SK-N-SH treated with all-trans-retinoic acid at 6 μM for 48 hours (cell line): ENCODE measurements at regions not wholly inside any gene's neighbourhood (a gene's known extent, or its start where the extent isn't known, plus 50 kb on each side); places are given as distances from the start of the nearest gene placed in this dataset.

Source experiments
- ATAC-seq: fragments of 200-7000 bp; cut with Tn5 transposase; 3 replicates; pipeline ENCODE4 v1.9.1; 2020; ENCODE audit warnings: mild to moderate bottlenecking, moderate library complexity
- ARNTL ChIP-seq: fragments of 450-650 bp; formaldehyde crosslinking; IDR thresholded peaks from 2 replicates; pipeline ENCODE4 v1.5.0; 2020; ENCODE audit warnings: low read depth, mild to moderate bottlenecking, moderate library complexity, borderline replicate concordance
- BACH2 ChIP-seq: fragments of 250-450 bp; sonication (Bioruptor Pico); IDR thresholded peaks from 2 replicates; pipeline ENCODE4 v1.9.0; 2021; ENCODE audit warnings: mild to moderate bottlenecking, borderline replicate concordance
- CSDC2 ChIP-seq: fragments of 250-450 bp; sonication (Bioruptor Pico); IDR thresholded peaks from 2 replicates; pipeline ENCODE4 v1.5.0; 2020; ENCODE audit warnings: mild to moderate bottlenecking, moderate library complexity
- ESRRG ChIP-seq: fragments of 250-450 bp; sonication (Bioruptor Pico); IDR thresholded peaks from 2 replicates; pipeline ENCODE4 v1.6.1; 2021; ENCODE audit warnings: mild to moderate bottlenecking
- GLIS3 ChIP-seq: fragments of 250-450 bp; sonication (Bioruptor Pico); IDR thresholded peaks from 2 replicates; pipeline ENCODE4 v1.5.0; 2020; ENCODE audit warnings: mild to moderate bottlenecking, moderate library complexity
- ISL1 ChIP-seq: fragments of 250-450 bp; sonication (Bioruptor Pico); IDR thresholded peaks from 2 replicates; pipeline ENCODE4 v2.1.2; 2022; ENCODE audit warnings: mild to moderate bottlenecking, moderate library complexity
- OSR1 ChIP-seq: fragments of 250-450 bp; sonication (Bioruptor Pico); IDR thresholded peaks from 2 replicates; pipeline ENCODE4 v1.8.0; 2022; ENCODE audit warnings: moderate library complexity, mild to moderate bottlenecking, inconsistent platforms
- PPARA ChIP-seq: fragments of 250-450 bp; sonication (Bioruptor Pico); IDR thresholded peaks from 2 replicates; pipeline ENCODE4 v1.5.0; 2020; ENCODE audit warnings: mild to moderate bottlenecking, borderline replicate concordance
- SNAI2 ChIP-seq: fragments of 250-450 bp; sonication (Bioruptor Pico); IDR thresholded peaks from 2 replicates; pipeline ENCODE4 v1.5.0; 2020; ENCODE audit warnings: mild to moderate bottlenecking, moderate library complexity
- TCF4 ChIP-seq: fragments of 250-450 bp; sonication (Bioruptor Pico); IDR thresholded peaks from 2 replicates; pipeline ENCODE4 v1.8.0; 2021; ENCODE audit warnings: mild to moderate bottlenecking, moderate library complexity, borderline replicate concordance
- TOX ChIP-seq: fragments of 250-450 bp; sonication (Bioruptor Pico); IDR thresholded peaks from 2 replicates; pipeline ENCODE4 v1.8.0; 2021; ENCODE audit warnings: mild to moderate bottlenecking, moderate library complexity, borderline replicate concordance
- ZC3H10 ChIP-seq: fragments of 250-450 bp; sonication (Bioruptor Pico); IDR thresholded peaks from 2 replicates; pipeline ENCODE4 v1.5.1; 2021; ENCODE audit warnings: mild to moderate bottlenecking, moderate library complexity
- ZFP30 ChIP-seq: fragments of 450-650 bp; formaldehyde crosslinking; IDR thresholded peaks from 2 replicates; pipeline ENCODE4 v1.5.0; 2022; ENCODE audit warnings: mild to moderate bottlenecking, moderate library complexity
- ZNF565 ChIP-seq: fragments of 450-650 bp; formaldehyde crosslinking; conservative IDR thresholded peaks from 2 replicates; pipeline ENCODE4 v1.5.0; 2020; ENCODE audit warnings: low read depth, mild to moderate bottlenecking, moderate library complexity
- ZNF70 ChIP-seq: fragments of 450-650 bp; formaldehyde crosslinking; IDR thresholded peaks from 2 replicates; pipeline ENCODE4 v1.5.0; 2020; ENCODE audit warnings: mild to moderate bottlenecking, moderate library complexity
- ZNF8 ChIP-seq: fragments of 450-650 bp; formaldehyde crosslinking; IDR thresholded peaks from 2 replicates; pipeline ENCODE4 v1.5.0; 2020; ENCODE audit warnings: mild to moderate bottlenecking, moderate library complexity
- TF ChIP-seq, protein P1 (sequence below): fragments of 250-450 bp; sonication (Bioruptor Pico); IDR thresholded peaks from 2 replicates; pipeline ENCODE4 v1.5.0; 2020; ENCODE audit warnings: mild to moderate bottlenecking, moderate library complexity
- TF ChIP-seq, protein P2 (sequence below): fragments of 250-450 bp; sonication (Bioruptor Pico); IDR thresholded peaks from 2 replicates; pipeline ENCODE4 v1.8.0; 2021; ENCODE audit warnings: low read depth, mild to moderate bottlenecking, moderate library complexity, borderline replicate concordance
- TF ChIP-seq, protein P3 (sequence below): fragments of 250-450 bp; sonication (Bioruptor Pico); IDR thresholded peaks from 2 replicates; pipeline ENCODE4 v1.8.0; 2020; ENCODE audit warnings: mild to moderate bottlenecking, moderate library complexity, borderline replicate concordance

DNA sequence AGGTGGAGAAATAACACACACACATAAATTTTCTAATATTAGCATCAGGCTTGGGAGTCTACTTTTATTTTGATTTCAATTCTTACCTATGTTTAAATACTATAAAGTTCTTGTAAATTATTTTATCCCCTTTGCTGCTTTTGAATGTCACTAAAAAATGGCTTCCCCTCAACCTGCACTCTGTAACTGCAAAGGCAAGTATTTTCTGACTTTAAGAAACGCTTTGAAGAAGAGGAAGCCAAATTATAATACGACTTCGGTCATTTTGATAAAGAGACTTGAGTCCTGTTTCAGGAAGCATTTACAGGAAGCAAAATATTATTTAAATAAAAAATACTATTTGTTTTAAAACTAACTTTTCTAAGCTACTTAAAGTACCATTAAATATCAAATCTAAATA lies 627.7 kb upstream of the AGTR1 start:
- TF ChIP-seq ZNF8 (CRISPR knock-in tag) (no peak), ZC3H10 (CRISPR knock-in tag) (no peak), BACH2 (CRISPR knock-in tag) (no peak), ARNTL (no peak), ISL1 (CRISPR knock-in tag) (no peak), ESRRG (CRISPR knock-in tag) (no peak), ZFP30 (no peak), ZNF70 (no peak), PPARA (no peak), CSDC2 (CRISPR knock-in tag) (no peak), GLIS3 (CRISPR knock-in tag) (no peak), TOX (CRISPR knock-in tag) (no peak)
- TF ChIP-seq, protein P1, sequence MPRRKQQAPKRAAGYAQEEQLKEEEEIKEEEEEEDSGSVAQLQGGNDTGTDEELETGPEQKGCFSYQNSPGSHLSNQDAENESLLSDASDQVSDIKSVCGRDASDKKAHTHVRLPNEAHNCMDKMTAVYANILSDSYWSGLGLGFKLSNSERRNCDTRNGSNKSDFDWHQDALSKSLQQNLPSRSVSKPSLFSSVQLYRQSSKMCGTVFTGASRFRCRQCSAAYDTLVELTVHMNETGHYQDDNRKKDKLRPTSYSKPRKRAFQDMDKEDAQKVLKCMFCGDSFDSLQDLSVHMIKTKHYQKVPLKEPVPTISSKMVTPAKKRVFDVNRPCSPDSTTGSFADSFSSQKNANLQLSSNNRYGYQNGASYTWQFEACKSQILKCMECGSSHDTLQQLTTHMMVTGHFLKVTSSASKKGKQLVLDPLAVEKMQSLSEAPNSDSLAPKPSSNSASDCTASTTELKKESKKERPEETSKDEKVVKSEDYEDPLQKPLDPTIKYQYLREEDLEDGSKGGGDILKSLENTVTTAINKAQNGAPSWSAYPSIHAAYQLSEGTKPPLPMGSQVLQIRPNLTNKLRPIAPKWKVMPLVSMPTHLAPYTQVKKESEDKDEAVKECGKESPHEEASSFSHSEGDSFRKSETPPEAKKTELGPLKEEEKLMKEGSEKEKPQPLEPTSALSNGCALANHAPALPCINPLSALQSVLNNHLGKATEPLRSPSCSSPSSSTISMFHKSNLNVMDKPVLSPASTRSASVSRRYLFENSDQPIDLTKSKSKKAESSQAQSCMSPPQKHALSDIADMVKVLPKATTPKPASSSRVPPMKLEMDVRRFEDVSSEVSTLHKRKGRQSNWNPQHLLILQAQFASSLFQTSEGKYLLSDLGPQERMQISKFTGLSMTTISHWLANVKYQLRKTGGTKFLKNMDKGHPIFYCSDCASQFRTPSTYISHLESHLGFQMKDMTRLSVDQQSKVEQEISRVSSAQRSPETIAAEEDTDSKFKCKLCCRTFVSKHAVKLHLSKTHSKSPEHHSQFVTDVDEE: no peak
- TF ChIP-seq, protein P2, sequence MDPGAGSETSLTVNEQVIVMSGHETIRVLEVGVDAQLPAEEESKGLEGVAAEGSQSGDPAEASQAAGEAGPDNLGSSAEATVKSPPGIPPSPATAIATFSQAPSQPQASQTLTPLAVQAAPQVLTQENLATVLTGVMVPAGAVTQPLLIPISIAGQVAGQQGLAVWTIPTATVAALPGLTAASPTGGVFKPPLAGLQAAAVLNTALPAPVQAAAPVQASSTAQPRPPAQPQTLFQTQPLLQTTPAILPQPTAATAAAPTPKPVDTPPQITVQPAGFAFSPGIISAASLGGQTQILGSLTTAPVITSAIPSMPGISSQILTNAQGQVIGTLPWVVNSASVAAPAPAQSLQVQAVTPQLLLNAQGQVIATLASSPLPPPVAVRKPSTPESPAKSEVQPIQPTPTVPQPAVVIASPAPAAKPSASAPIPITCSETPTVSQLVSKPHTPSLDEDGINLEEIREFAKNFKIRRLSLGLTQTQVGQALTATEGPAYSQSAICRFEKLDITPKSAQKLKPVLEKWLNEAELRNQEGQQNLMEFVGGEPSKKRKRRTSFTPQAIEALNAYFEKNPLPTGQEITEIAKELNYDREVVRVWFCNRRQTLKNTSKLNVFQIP (CRISPR knock-in tag): no peak
- TF ChIP-seq, protein P3, sequence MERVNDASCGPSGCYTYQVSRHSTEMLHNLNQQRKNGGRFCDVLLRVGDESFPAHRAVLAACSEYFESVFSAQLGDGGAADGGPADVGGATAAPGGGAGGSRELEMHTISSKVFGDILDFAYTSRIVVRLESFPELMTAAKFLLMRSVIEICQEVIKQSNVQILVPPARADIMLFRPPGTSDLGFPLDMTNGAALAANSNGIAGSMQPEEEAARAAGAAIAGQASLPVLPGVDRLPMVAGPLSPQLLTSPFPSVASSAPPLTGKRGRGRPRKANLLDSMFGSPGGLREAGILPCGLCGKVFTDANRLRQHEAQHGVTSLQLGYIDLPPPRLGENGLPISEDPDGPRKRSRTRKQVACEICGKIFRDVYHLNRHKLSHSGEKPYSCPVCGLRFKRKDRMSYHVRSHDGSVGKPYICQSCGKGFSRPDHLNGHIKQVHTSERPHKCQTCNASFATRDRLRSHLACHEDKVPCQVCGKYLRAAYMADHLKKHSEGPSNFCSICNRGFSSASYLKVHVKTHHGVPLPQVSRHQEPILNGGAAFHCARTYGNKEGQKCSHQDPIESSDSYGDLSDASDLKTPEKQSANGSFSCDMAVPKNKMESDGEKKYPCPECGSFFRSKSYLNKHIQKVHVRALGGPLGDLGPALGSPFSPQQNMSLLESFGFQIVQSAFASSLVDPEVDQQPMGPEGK (CRISPR knock-in tag): no peak
- TF ChIP-seq, all 23 proteins: peak for 0
- no peak for ATAC-seq

DNA sequence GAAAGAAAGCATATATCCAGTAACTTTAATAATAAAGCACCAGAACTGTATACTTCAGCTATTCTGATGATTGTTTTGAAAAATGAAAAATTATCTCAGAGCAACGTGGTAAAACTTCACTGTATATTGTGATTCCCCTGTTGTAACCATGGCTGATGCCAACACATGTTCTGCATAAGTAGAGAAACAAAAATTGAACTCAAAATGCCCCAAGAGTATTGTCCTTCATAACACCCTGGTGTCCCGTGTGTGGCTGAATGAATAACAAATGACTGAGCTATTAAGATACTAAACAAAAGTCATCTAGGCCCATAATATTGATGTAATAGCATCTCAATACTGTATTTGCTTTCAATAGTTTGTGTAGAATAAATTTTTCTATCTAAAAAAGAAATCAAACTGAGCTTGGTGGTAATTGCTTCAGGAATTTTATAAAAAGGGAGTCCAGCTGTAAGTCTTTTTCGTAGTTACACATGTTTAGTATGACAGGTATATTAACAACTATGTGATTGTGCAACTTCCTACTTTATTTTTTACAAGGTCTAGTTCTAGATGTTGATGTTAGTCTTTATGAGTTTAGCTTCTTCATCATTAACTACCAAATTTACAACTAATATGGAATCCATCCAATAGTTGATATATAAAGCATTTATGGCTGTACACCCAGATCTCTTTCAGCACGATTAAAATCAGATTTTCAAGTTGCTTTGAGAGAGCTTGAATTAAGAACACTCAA lies 623.8 kb upstream of the AGTR1 start:
- TF ChIP-seq ISL1 (CRISPR knock-in tag): no peak
- TF ChIP-seq SNAI2 (CRISPR knock-in tag): no peak
- TF ChIP-seq, protein P2 (CRISPR knock-in tag): no peak
- no peak for TF ChIP-seq TCF4 (CRISPR knock-in tag)
- TF ChIP-seq ZC3H10 (CRISPR knock-in tag): no peak
- TF ChIP-seq ZFP30: no peak
- TF ChIP-seq OSR1 (CRISPR knock-in tag): no peak
- ATAC-seq: no peak

DNA sequence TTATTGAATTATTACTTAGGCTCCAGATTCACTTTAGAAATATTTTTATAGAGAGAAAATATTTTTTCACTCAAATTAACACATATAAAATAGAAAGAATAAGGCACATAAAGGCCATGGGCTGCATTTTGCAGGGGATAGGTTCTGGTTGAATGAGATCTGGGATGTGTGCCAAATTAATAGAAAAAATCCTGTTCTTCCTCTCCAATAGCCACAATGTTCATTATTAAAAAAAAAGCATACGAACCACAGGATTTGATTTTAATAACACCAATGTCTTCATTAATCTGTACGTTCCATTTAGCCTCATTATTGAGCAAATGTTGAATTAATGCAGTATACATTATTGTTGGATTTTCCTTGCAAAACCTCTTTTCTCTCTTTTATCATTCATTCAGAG lies 622.8 kb upstream of the AGTR1 start:
- no peak for ATAC-seq
- TF ChIP-seq TOX (CRISPR knock-in tag): no peak
- no peak for TF ChIP-seq ZNF565 (CRISPR knock-in tag)
- no peak for TF ChIP-seq ZC3H10 (CRISPR knock-in tag)
- no peak for TF ChIP-seq GLIS3 (CRISPR knock-in tag)
- TF ChIP-seq, protein P2 (CRISPR knock-in tag): no peak
